ENCODE measurements at regions not wholly inside any gene's neighbourhood (a gene's known extent, or its start where the extent isn't known, plus 50 kb on each side); places are given as distances from the start of the nearest gene placed in this dataset.

DNA sequence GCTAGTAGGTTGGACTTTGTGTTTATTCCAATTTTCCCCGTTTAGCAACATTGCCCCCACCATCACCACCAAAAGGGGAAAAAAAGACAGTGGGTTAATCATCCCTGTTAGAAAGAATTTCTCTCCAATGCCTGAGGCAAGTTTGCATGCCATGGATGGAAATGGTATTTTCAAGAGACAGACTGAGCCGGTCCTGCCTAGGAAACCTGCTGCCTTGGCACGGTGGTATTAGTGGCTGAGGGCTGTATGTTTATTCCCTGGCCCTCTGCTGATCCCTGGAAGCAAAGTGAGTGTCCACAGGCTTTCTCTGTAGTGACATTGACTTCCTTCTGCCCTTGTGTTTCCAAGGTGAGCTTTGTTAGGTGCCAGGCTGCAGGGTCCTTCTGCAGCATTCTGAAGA is 427.0 kb upstream of the RBFOX1 start:
- ChIA-PET POLR2A (no interaction called here), CTCF (no interaction called here)
- no peak overlapping the region for H3K4me3 Mint-ChIP-seq
- no peak for DNase-seq
- no peak overlapping the region for H3K27ac Mint-ChIP-seq
- peaks cover 50% of the 10 kb centered on the region for H3K9me3 Mint-ChIP-seq
- no peaks in the 10 kb centered on the region for H3K36me3 Mint-ChIP-seq (ENCODE audit: low read depth)
- H3K27me3 Mint-ChIP-seq = no peaks in the 10 kb centered on the region
- no peaks in the 10 kb centered on the region for H3K4me1 Mint-ChIP-seq

- CTCF ChIA-PET = no interaction called here
Measured at GRCh38 chr16:6903671-6904070, 429.0 kb upstream of the RBFOX1 start.

DNA sequence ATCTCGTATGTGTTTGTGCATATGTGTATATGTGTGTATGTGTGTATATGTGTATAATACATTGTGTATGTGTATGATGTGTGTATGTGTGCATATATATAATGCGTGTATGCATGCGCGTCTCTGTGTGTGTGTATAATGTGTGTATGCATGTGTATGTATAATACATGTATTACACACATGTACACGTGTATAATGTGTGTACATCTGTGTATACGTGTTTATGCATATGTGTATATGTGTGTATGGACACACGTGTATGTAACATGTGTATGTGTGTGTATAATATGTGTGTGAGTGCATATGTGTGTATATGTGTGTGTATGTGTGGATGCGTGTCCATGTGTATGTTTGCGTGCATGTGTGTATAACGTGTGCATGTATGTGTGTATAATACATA is 433.7 kb upstream of the RBFOX1 start:
- POLR2A ChIA-PET = no interaction called here
- DNase-seq = no peak
- H3K27me3 Mint-ChIP-seq = no peaks in the 10 kb centered on the region
- no peaks in the 10 kb centered on the region for H3K4me1 Mint-ChIP-seq
- CTCF ChIA-PET = no interaction called here
- no peak overlapping the region for H3K27ac Mint-ChIP-seq
- no peaks in the 10 kb centered on the region for H3K36me3 Mint-ChIP-seq (ENCODE audit: low read depth)
- H3K9me3 Mint-ChIP-seq = peaks cover 47% of the 10 kb centered on the region
- H3K4me3 Mint-ChIP-seq = no peak overlapping the region

More at GRCh38 chr16:6903671-6904070, 429.0 kb upstream of the RBFOX1 start:
- H3K4me1 Mint-ChIP-seq = no peaks in the 10 kb centered on the region
- no peak overlapping the region for H3K27ac Mint-ChIP-seq
- no peak overlapping the region for H3K4me3 Mint-ChIP-seq
- POLR2A ChIA-PET = no interaction called here
- no peaks in the 10 kb centered on the region for H3K27me3 Mint-ChIP-seq
- H3K36me3 Mint-ChIP-seq (ENCODE audit: low read depth) = no peaks in the 10 kb centered on the region
- peaks cover 61% of the 10 kb centered on the region for H3K9me3 Mint-ChIP-seq
- no peak for DNase-seq

- Mint-ChIP-seq H3K4me1 (no peaks in the 10 kb centered on the region), H3K27ac (no peak overlapping the region), H3K4me3 (no peak overlapping the region), H3K27me3 (no peaks in the 10 kb centered on the region), H3K36me3 (ENCODE audit: low read depth) (no peaks in the 10 kb centered on the region), H3K9me3 (peaks cover 39% of the 10 kb centered on the region)
- ChIA-PET CTCF (no interaction called here), POLR2A (no interaction called here)
- DNase-seq = no peak
Measured at GRCh38 chr16:6897876-6898485, 434.7 kb upstream of the RBFOX1 start.

- Mint-ChIP-seq H3K4me3 (no peak overlapping the region), H3K27me3 (no peaks in the 10 kb centered on the region), H3K36me3 (ENCODE audit: low read depth) (no peaks in the 10 kb centered on the region), H3K4me1 (no peaks in the 10 kb centered on the region), H3K9me3 (peaks cover 26% of the 10 kb centered on the region), H3K27ac (no peak overlapping the region)
- CTCF ChIA-PET = no interaction called here
- POLR2A ChIA-PET = no interaction called here
- no peak for DNase-seq
Measured at GRCh38 chr16:6892966-6893365, 439.7 kb upstream of the RBFOX1 start.

- H3K27ac Mint-ChIP-seq = no peak overlapping the region
- DNase-seq = no peak
- H3K9me3 Mint-ChIP-seq = peaks cover 25% of the 10 kb centered on the region
- H3K4me3 Mint-ChIP-seq = no peak overlapping the region
- no peaks in the 10 kb centered on the region for H3K36me3 Mint-ChIP-seq (ENCODE audit: low read depth)
- no peaks in the 10 kb centered on the region for H3K4me1 Mint-ChIP-seq
- H3K27me3 Mint-ChIP-seq = no peaks in the 10 kb centered on the region
- ChIA-PET POLR2A (no interaction called here), CTCF (no interaction called here)
Measured at GRCh38 chr16:6891496-6891895, 441.1 kb upstream of the RBFOX1 start.

DNA sequence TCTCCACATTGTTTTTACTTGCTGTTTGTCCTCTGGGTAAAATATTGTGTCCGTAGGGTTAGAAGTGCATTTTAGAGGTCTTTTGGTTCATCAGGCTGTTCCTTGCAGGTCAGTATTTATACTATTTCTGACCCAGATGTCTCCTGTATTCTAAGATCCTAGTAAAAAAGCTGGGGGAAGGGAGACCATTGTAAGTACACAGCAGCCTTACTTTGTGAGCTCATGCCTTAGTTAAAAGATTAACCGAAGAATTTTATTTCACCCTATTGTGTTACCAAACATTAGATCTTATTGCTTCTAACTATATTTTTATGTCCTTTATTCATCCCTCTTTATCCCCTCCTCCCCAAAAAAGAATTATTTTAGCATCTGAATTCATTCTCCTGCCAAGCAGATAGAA is 444.1 kb upstream of the RBFOX1 start:
- POLR2A ChIA-PET = no interaction called here
- H3K4me1 Mint-ChIP-seq = no peaks in the 10 kb centered on the region
- H3K36me3 Mint-ChIP-seq (ENCODE audit: low read depth) = no peaks in the 10 kb centered on the region

DNA sequence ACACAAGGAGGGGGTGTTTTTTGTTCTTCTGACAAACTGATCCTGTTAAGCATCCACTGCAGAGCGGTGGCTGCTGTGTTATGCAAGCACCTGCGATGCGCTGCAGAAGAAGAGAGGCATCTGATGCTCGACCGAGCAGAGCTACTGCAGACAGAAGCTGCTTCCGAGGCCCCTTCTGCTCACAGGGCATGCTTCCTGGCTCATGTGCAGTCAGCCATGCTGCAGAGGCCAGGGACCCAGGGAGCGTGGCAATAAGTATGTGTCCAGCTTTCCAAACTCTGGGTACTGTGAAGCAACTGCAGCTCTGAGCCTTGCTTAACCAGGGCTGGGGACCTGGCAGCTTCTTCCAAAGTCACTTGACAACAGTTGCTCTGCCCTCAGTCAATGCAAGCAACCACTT is 448.6 kb upstream of the RBFOX1 start:
- no peak for DNase-seq
- no peak overlapping the region for H3K27ac Mint-ChIP-seq
- no peaks in the 10 kb centered on the region for H3K27me3 Mint-ChIP-seq
- H3K36me3 Mint-ChIP-seq (ENCODE audit: low read depth) = no peaks in the 10 kb centered on the region
- CTCF ChIA-PET = no interaction called here
- POLR2A ChIA-PET = no interaction called here
- no peak overlapping the region for H3K4me3 Mint-ChIP-seq
- no peaks in the 10 kb centered on the region for H3K4me1 Mint-ChIP-seq
- peaks cover 4% of the 10 kb centered on the region for H3K9me3 Mint-ChIP-seq

More for the DNA sequence above, 444.1 kb upstream of the RBFOX1 start:
- DNase-seq = no peak
- Mint-ChIP-seq H3K27me3 (no peaks in the 10 kb centered on the region), H3K4me3 (no peak overlapping the region), H3K27ac (no peak overlapping the region), H3K9me3 (peaks cover 22% of the 10 kb centered on the region)
- CTCF ChIA-PET = no interaction called here

DNA sequence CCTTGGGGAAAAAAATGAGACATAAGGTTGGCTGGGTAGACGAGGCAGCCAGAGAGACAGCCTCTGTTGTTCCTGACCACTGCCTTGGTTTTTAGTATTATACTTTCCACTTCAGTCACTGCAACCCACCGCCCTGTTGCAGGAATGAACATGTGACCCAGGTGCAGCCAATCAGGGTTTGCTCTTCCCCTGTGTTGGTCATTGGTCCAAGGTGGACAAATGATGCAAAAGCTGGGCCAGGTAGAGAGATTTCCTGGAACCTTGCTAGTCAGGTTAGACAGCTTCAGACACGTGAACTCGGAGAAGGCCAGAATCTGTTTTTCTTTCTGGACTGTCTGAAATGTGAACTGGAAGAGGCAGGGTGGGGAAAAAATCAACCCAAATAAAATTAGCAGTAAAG is 452.4 kb upstream of the RBFOX1 start:
- no peak overlapping the region for H3K27ac Mint-ChIP-seq
- H3K36me3 Mint-ChIP-seq (ENCODE audit: low read depth) = no peaks in the 10 kb centered on the region
- no peak overlapping the region for H3K4me3 Mint-ChIP-seq
- CTCF ChIA-PET = no interaction called here
- H3K9me3 Mint-ChIP-seq = peaks cover 6% of the 10 kb centered on the region
- H3K27me3 Mint-ChIP-seq = no peaks in the 10 kb centered on the region
- POLR2A ChIA-PET = no interaction called here
- no peak for DNase-seq
- H3K4me1 Mint-ChIP-seq = no peaks in the 10 kb centered on the region

DNA sequence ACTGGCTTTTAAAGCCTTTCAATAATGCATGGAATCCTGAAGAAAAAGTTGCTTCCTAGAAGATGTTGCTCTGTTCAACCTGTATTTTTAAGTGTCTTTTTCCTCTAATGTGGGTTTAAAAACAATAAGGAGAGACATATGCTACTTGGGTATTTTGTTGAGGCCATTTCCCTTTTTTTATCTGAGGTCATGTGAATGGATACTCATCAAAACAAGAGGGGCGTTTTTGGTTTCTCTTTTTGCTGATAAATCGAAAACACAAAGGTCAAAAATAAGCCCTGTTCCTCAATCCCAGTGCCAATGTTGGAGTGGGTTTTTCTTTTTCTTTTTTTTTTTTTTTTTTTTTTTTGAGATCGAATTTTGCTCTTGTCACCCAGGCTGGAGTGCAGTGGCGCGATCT is 468.0 kb upstream of the RBFOX1 start:
- Mint-ChIP-seq H3K4me1 (no peaks in the 10 kb centered on the region), H3K27me3 (no peaks in the 10 kb centered on the region), H3K36me3 (ENCODE audit: low read depth) (no peaks in the 10 kb centered on the region), H3K27ac (no peak overlapping the region), H3K4me3 (no peak overlapping the region), H3K9me3 (peaks cover 19% of the 10 kb centered on the region)
- CTCF ChIA-PET = no interaction called here
- POLR2A ChIA-PET = no interaction called here
- DNase-seq = no peak

DNA sequence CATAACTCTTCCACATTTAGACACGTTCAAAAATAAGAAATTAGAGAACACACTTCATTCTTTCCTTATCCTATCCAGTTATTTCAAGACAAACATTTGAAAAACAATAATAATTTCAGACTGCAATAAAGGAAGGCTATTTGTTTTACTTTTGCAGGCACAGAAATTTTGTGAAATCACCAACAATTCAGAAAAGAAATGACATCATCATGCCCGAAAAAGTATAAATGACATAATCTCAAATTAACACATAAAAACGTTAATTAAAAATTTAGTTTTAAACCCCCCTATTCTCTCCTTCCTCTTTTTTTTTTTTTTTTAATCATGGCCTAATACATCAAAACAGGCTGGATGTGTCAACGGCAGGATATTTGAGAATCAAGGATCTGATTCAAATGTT is 468.4 kb upstream of the RBFOX1 start:
- no peak overlapping the region for H3K4me3 Mint-ChIP-seq
- POLR2A ChIA-PET = no interaction called here

GRCh38 chr16:6863135-6863534 is 469.5 kb upstream of the RBFOX1 start:
- no peaks in the 10 kb centered on the region for H3K4me1 Mint-ChIP-seq
- POLR2A ChIA-PET = no interaction called here
- no peak for DNase-seq
- peaks cover 10% of the 10 kb centered on the region for H3K9me3 Mint-ChIP-seq
- no peak overlapping the region for H3K4me3 Mint-ChIP-seq
- CTCF ChIA-PET = no interaction called here
- H3K27ac Mint-ChIP-seq = no peak overlapping the region
- H3K36me3 Mint-ChIP-seq (ENCODE audit: low read depth) = no peaks in the 10 kb centered on the region
- H3K27me3 Mint-ChIP-seq = no peaks in the 10 kb centered on the region

More for the DNA sequence above, 468.4 kb upstream of the RBFOX1 start:
- H3K4me1 Mint-ChIP-seq = no peaks in the 10 kb centered on the region
- CTCF ChIA-PET = no interaction called here
- H3K27me3 Mint-ChIP-seq = no peaks in the 10 kb centered on the region
- no peaks in the 10 kb centered on the region for H3K36me3 Mint-ChIP-seq (ENCODE audit: low read depth)
- H3K27ac Mint-ChIP-seq = no peak overlapping the region
- peaks cover 18% of the 10 kb centered on the region for H3K9me3 Mint-ChIP-seq
- no peak for DNase-seq

- POLR2A ChIA-PET = no interaction called here
- Mint-ChIP-seq H3K27me3 (no peaks in the 10 kb centered on the region), H3K27ac (no peak overlapping the region), H3K4me3 (no peak overlapping the region), H3K9me3 (peaks cover 9% of the 10 kb centered on the region), H3K36me3 (ENCODE audit: low read depth) (no peaks in the 10 kb centered on the region), H3K4me1 (no peaks in the 10 kb centered on the region)
- no peak for DNase-seq
- CTCF ChIA-PET = interaction anchor here (0.6 kb wide), 1 partner anchor 1034 kb away, joined by 3 read pairs; no protein-coding TSS in a partner anchor
Measured at GRCh38 chr16:6861815-6862477, 470.7 kb upstream of the RBFOX1 start.

DNA sequence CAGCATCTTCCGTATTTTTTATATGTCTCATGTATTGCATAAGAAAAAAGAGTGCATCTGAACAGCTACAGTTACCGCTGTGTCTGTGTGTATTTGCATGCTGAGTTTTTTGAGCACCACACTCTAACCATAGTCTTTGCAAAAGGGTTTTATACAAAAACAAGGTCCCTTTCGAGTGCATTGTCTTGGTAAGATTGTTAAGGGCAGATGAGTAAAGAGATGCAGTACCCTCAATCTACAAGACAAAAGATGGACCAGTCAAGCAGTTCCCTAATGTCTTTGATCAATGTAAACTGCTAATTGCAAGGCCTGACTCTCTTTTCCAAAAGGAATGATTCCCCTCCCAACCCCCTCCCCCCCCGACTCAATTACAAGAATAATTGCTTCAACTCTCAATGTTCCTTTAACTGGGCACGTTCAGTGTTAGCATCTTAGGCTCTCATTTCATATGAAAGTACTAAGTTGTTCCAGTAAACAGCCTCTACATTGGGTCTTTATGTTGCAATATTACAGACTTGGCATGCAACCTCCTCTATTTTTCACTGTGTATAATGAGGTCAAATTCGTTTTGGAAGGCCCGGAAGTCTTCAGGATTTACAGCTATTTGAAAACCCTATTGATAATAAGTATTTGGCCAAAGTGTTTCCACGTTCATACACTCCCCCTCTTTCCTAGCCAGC is 471.4 kb upstream of the RBFOX1 start:
- peaks cover 12% of the 10 kb centered on the region for H3K9me3 Mint-ChIP-seq
- H3K4me1 Mint-ChIP-seq = no peaks in the 10 kb centered on the region
- no peak overlapping the region for H3K4me3 Mint-ChIP-seq
- DNase-seq = no peak
- no peaks in the 10 kb centered on the region for H3K36me3 Mint-ChIP-seq (ENCODE audit: low read depth)
- H3K27me3 Mint-ChIP-seq = no peaks in the 10 kb centered on the region
- H3K27ac Mint-ChIP-seq = no peak overlapping the region
- ChIA-PET POLR2A (no interaction called here), CTCF (interaction anchor here (0.6 kb wide), 1 partner anchor 1034 kb away, joined by 3 read pairs; no protein-coding TSS in a partner anchor)
